Mammary epithelial cell (primary cell): ENCODE measurements at regions not wholly inside any gene's neighbourhood (a gene's known extent, or its start where the extent isn't known, plus 50 kb on each side); places are given as distances from the start of the nearest gene placed in this dataset.

Experiments
- CTCF ChIP-seq, 2 donors: IDR thresholded peaks in 1 of 2; conservative IDR thresholded peaks in 1 of 2; 2 replicates each; pipeline ENCODE4 v1.5.1; 2011 to 2012; ENCODE audit warnings: inconsistent platforms in 2 of 2, low read length in 2 of 2, mild to moderate bottlenecking in 2 of 2, control low read depth in 1 of 2, low read depth in 1 of 2; ENCODE audit not compliant: insufficient read depth in 1 of 2; ENCODE audit errors: extremely low read depth in 1 of 2
- EZH2 ChIP-seq: IDR thresholded peaks from 2 replicates; pipeline ENCODE4 v1.6.1; 2012; ENCODE audit warnings: low read length, inconsistent platforms, borderline replicate concordance

DNA sequence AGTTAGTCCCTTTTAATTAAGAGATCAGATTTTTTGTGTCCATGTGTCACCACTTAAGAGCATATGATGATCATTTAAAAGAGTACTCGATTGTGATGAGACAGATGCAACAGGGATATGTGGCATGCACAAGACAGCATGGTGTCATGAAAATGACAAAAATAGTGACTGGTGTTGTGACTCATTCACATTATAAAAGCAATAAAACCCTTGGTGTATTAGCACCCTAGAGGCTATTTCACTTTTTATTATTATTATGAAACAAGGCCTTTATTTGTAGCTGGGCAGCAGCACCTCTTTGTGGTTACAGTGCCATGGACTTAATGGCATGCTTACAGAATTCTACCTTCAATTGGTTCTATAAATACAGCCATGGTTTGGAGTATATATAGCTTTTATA is 1296.0 kb upstream of the ZEB2 start:
- TF ChIP-seq EZH2: no peak
- peak in 1 of 2 donors; percentile 11 for TF ChIP-seq CTCF (conservative IDR thresholded peaks at IDR 0.05 in 1 of 2, IDR thresholded peaks at IDR 0.05 in 1 of 2; ENCODE audit: extremely low read depth in 1 of 2, insufficient read depth in 1 of 2, low read depth in 1 of 2, low read length in 2 of 2)
